ENCODE measurements at regions not wholly inside any gene's neighbourhood (a gene's known extent, or its start where the extent isn't known, plus 50 kb on each side); places are given as distances from the start of the nearest gene placed in this dataset.
"Not testable (repeated sequence)": the region's sequence is repeated elsewhere in the genome, so short reads cannot be mapped to it uniquely, and the experiment has no call there.

- no peak for DNase-seq
These were observed 123.3 kb upstream of the IGF1R start for GRCh38 chr15:98524838-98525660.

GRCh38 chr15:98525661-98526001 is 122.7 kb upstream of the IGF1R start:
- DNase-seq, result peak; percentile 54 to 64

- DNase-seq, result no peak
These were observed 122.2 kb upstream of the IGF1R start for GRCh38 chr15:98526094-98526493.

GRCh38 chr15:98528046-98528725 is 120.2 kb upstream of the IGF1R start:
- no peak for DNase-seq

- DNase-seq, result no peak
These were observed 118.9 kb upstream of the IGF1R start for GRCh38 chr15:98529205-98530145.

GRCh38 chr15:98530570-98530969 is 117.8 kb upstream of the IGF1R start:
- no peak for DNase-seq

- no peak for DNase-seq
These were observed 116.3 kb upstream of the IGF1R start for GRCh38 chr15:98532063-98532462.

GRCh38 chr15:98536976-98537375 is 111.4 kb upstream of the IGF1R start:
- no peak for DNase-seq

GRCh38 chr15:98537516-98538060 is 110.8 kb upstream of the IGF1R start:
- DNase-seq, result no peak

- no peak for DNase-seq
These were observed 106.8 kb upstream of the IGF1R start for GRCh38 chr15:98541519-98541918.

GRCh38 chr15:98543237-98543636 is 105.1 kb upstream of the IGF1R start:
- no peak for DNase-seq

- no peak for DNase-seq
These were observed 102.0 kb upstream of the IGF1R start for GRCh38 chr15:98546329-98546728.

GRCh38 chr15:98547275-98547674 is 101.1 kb upstream of the IGF1R start:
- DNase-seq, result no peak

- DNase-seq, result no peak
These were observed 100.6 kb upstream of the IGF1R start for GRCh38 chr15:98547741-98548138.

- DNase-seq, result peak; percentile 81
These were observed 100.0 kb upstream of the IGF1R start for GRCh38 chr15:98548139-98548971.

- DNase-seq, result no peak
These were observed 99.3 kb upstream of the IGF1R start for GRCh38 chr15:98549003-98549402.

GRCh38 chr15:98549741-98550140 is 98.6 kb upstream of the IGF1R start:
- no peak for DNase-seq

GRCh38 chr15:98550363-98550762 is 98.0 kb upstream of the IGF1R start:
- not testable (repeated sequence) for DNase-seq

GRCh38 chr15:98551936-98552562 is 96.3 kb upstream of the IGF1R start:
- DNase-seq, result no peak

All from right lung (tissue), 2 donors.